ENCODE measurements at regions not wholly inside any gene's neighbourhood (a gene's known extent, or its start where the extent isn't known, plus 50 kb on each side); places are given as distances from the start of the nearest gene placed in this dataset.

DNA sequence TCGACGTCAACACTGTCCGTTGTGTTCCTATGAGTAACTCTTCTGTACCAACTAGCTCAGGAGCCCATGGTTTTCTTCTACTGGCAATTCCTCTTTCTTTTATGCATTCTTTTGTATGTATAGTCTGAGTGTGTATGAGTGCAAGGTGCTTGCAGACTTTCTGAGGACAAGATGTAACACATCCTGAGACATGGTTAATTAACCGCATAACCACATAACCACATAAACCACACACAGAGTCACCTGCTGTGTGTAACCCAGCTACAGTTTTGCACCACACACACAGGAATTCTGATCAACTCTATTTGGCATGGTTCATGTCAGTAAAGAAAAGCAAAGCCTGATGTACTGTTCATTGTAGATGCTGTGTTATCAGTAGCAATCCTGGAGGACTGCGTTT, 98.6 kb downstream of the DACT2 start:
- no peak for TF ChIP-seq POLR2A (IDR thresholded peaks at IDR 0.05)
- TF ChIP-seq, protein P1, sequence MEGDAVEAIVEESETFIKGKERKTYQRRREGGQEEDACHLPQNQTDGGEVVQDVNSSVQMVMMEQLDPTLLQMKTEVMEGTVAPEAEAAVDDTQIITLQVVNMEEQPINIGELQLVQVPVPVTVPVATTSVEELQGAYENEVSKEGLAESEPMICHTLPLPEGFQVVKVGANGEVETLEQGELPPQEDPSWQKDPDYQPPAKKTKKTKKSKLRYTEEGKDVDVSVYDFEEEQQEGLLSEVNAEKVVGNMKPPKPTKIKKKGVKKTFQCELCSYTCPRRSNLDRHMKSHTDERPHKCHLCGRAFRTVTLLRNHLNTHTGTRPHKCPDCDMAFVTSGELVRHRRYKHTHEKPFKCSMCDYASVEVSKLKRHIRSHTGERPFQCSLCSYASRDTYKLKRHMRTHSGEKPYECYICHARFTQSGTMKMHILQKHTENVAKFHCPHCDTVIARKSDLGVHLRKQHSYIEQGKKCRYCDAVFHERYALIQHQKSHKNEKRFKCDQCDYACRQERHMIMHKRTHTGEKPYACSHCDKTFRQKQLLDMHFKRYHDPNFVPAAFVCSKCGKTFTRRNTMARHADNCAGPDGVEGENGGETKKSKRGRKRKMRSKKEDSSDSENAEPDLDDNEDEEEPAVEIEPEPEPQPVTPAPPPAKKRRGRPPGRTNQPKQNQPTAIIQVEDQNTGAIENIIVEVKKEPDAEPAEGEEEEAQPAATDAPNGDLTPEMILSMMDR (IDR thresholded peaks at IDR 0.05), result no peak
